ENCODE measurements at regions not wholly inside any gene's neighbourhood (a gene's known extent, or its start where the extent isn't known, plus 50 kb on each side); places are given as distances from the start of the nearest gene placed in this dataset.
A peak's percentile ranks its signal among the peaks of the same experiment; 100 is the strongest.
"Not testable (repeated sequence)": the region's sequence is repeated elsewhere in the genome, so short reads cannot be mapped to it uniquely, and the experiment has no call there.

DNA sequence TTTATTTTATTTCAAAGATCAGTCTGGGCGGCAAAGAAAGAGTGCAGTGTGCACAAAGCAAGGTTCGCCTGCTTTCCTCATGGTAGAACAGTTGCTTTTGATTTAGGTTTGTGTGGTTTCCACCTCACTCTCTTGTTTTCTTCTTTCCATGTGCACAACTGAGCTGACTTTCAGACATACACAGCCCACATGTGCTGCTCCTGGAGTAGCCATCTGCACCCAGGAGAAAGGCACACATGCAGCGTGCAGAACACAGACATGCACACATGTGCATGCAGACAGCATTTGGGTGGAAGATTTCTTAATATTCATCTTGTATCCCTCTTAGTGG lies 302.1 kb downstream of the FZD1 start:
- no peak for DNase-seq (ENCODE audit: low read depth)

DNA sequence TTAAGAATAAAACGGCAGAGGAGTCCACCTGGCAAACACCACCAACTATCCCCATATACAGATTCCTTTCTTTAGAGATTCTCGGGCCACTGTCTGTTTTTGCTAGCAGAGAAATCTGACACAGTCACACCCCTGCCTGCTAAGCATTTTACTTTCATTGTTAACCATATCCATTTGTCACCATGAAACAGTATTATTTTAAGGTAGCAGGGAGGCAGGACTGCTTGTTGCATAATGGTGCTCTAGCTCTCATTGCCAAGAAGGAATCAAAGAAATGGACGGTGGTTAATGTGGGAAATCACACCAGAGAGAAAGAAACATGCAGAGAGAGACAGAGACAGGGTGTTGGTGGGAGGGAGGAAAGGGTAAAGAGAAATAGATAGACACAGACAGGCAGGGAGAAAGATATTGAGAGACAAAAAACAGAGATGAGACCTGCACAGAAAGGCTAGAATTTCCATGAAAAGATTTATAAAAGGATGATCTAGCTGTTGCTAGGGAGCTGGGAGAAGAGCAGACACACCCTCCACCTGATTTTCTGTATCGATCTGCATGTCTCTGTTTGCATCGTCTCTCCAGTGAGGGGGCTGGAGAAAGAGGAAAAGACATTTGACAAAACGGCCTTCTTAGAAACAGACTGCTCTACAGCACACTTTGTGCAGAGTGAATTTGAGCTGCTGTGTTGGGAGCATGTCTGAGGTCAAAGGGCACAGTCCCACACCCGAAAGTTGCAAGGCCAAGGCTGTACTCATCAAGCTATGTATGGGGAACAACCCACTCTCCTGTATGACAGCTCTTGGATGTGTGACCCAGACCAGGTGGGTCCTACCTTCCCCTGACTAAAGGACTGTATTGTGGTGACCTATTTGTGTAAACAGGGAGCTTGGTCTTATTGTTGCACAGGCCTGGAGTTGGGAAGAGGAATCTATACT lies 303.1 kb downstream of the FZD1 start:
- no peak for DNase-seq (ENCODE audit: low read depth)

DNA sequence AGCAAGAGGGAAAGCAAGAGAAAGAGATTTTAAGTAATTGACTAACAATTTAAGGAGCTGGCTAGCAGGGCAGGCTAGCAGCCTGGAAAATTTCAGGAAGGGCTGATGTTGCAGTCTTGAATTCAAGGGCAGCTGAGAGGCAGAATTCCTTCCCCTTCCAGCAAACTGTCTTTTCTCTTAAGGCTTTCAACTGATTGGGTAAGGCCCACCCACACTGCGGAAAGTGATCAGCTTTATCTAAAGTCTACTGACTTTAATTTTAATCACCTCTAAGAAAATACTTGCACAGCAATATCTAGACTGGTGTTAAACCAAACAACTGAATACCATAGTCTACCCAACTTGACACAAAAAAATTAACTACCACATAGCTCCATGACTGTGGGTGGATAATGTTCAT lies 303.9 kb downstream of the FZD1 start:
- DNase-seq (ENCODE audit: low read depth): no peak

GRCh38 chr7:91569728-91570457 lies 305.7 kb downstream of the FZD1 start:
- no peak for DNase-seq (ENCODE audit: low read depth)

GRCh38 chr7:91570560-91570959 lies 306.3 kb downstream of the FZD1 start:
- no peak for DNase-seq (ENCODE audit: low read depth)

GRCh38 chr7:91571601-91572000 lies 307.4 kb downstream of the FZD1 start:
- no peak for DNase-seq (ENCODE audit: low read depth)

DNA sequence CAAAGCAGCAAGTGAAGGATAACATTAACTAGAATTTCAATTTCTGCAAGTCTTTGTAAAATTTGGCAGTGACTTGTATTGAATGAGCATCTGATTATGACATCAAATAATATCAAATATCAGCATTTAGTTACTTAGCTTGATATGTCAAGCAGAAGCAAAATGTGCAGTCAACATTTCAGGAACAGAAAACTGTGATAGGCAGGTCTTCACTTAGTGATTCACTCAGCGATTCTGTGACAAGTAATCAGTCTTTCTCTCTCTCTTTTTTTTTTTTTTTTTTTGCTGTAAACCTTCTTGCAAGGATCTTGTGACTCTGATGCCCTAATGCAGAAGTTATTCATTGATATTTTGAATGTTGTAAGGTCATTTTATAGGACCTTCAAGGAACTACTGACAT lies 307.1 kb downstream of the MTERF1 start:
- no peak for DNase-seq (ENCODE audit: low read depth)

- not testable (repeated sequence) for DNase-seq (ENCODE audit: low read depth)
These were observed 304.0 kb downstream of the MTERF1 start for GRCh38 chr7:91576459-91576858.

DNA sequence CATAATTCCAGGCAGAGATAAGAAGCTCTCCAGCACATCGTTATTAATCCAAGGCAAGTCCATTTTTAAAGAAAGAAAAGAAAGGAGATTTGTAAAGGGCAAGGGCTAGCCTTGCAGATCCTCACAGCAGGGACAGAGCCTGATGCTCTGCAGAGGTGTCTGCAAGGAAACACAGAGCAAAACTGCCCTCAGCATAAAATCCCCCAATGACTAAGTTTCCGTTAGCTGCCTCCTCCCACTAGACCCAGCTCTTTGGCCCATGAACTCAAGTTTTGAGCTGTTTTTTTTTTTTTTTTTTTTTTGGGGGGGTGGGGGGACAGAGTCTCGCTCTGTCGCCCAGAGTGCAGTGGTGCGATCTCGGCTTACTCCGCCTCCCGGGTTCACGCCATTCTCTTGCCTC lies 300.7 kb downstream of the MTERF1 start:
- no peak for DNase-seq (ENCODE audit: low read depth)

GRCh38 chr7:91582799-91583477 lies 297.6 kb downstream of the MTERF1 start:
- DNase-seq (ENCODE audit: low read depth): no peak

DNA sequence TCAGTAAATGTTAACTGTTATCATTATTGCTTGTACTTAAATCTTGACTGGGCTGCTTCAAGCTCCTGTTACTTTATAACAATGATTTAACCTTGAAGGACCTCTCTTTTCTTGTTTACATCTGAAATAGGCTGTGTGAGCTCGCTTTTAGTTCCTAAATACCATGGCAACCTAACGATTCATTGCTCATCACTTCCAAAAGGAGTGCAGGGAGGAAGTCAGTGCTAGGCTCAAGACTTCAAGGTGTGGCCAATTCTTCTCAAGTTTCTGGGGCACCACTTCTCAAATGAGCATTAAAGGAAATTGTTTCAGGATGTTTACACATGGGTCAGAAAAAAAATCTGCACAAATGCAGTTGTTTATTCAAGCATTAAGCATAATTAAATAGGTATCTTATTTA lies 284.2 kb downstream of the MTERF1 start:
- peak; percentile 25 for DNase-seq (ENCODE audit: low read depth)

DNA sequence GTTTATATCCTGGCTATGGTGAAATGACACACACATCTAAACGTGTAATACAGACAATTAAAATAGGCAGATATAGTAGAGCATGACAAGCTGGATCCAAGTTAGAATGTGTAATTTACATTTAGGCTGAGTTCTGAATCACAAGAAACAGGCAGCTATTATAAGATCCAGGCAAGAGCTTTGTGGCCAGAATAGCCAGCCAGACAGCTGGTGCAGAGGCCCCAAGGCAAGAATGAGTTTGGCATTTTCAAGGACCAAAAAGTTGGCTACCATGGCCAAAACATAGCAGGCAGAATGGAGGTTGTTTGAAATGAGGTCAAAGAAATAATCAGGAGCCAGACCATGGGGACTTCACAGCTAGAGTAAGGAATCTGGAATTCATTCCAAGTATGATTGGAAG lies 281.7 kb downstream of the MTERF1 start:
- no peak for DNase-seq (ENCODE audit: low read depth)

GRCh38 chr7:91600112-91600511 lies 280.4 kb downstream of the MTERF1 start:
- DNase-seq (ENCODE audit: low read depth): no peak

- DNase-seq (ENCODE audit: low read depth): no peak
These were observed 276.8 kb downstream of the MTERF1 start for GRCh38 chr7:91603707-91604106.

DNA sequence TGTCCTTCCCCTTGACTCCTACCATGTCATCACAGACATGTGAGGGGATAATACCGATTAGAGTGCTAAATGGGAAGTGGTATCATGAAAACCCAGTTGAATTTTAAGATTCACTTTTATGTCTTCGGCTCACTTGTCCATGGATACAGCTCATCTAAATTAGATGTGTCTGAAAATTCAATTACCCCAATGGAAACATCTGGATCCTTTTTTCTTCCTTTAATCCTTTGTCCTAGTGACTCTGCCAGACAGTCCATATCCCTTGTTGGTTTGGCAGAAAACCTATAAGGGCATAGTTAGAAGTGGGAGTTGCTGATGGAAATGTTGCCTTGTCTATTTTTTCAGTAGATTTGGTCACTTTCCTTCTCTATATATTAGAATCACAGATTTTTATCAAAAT lies 271.9 kb downstream of the MTERF1 start:
- DNase-seq (ENCODE audit: low read depth): no peak

DNA sequence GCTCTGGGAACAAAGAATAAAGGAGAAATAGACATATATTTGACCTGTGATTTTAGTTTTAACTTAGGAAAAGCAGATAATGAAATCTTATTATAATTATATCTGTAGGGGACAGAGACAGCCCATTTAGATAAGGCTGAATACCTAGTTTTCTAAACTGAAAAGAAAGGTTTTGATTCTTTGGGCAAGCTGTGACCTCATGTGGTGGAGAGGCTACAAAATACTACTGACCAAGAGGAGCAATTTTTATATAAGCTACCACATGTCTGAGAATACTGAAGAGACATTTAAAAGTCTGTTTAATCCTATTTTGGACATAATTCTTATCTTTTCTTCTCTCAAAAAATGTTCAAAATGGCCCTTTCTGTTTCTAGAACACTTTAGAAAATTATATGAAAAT lies 271.0 kb downstream of the MTERF1 start:
- no peak for DNase-seq (ENCODE audit: low read depth)

GRCh38 chr7:91614431-91614830 lies 266.1 kb downstream of the MTERF1 start:
- no peak for DNase-seq (ENCODE audit: low read depth)

DNA sequence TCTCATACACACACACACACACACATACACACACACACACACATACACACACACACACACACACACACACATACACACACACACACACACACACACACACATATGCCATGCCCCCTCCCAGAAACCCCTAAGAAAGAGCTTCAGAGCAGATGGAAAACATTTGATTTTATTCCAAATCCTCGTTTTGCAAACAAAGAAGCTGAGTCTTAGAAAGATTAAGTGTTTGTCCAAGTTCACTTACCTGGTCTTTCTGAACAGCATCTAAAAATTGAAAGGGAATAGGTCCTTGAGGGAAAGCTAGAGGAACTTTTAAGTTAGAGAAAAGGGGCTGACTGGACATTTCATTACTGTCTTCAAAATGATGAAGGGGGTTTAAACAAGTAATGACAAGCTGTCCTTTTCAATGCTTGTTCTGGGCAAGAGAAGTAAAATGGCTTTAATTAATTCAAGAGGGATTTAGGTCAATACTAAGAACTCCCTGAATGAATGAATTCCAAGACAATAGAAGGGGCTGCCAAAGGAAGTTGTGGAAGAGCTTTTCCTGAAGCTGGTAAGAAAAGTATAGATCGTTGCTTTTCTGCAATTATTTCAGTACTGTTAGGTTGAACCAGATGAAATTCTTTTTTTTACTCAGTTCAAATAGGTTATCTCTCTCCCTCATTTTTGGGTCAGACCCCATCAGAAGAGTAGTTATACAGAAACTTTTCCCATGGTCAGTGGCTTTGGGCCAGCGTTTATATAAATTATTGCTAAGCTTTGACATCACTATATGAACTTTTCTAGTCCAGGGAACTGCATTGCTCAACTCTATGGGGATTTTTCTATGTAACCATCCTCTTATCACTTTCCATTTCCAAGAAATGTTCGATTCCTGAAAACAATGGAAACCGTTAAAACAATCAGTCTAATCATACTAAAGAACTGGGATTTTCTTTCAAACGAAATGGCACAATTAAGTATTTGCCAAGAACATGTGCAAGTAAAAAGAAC lies 261.4 kb downstream of the MTERF1 start:
- DNase-seq (ENCODE audit: low read depth): no peak

DNA sequence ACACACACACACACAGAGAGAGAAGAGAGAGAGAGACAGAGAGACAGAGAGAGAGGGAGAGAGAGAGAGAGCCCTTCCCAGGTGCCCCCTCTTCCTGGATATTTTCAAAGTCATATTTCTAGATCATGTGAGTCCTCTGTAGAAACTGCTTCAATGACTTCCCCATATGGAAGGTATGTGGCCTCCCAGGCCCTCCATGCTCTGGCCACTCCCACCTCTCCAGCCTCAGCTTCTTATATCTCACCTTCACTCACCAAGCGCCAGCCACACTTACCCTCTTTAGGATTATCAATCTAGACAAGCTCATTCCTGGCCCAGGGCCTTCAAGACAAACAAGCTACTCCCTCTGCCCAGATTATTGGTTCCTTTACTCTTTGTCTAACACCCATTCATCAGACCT lies 259.7 kb downstream of the MTERF1 start:
- no peak for DNase-seq (ENCODE audit: low read depth)

- DNase-seq (ENCODE audit: low read depth): not testable (repeated sequence)
These were observed 253.2 kb downstream of the MTERF1 start for GRCh38 chr7:91627324-91627723.

- peak; percentile 48 for DNase-seq (ENCODE audit: low read depth)
These were observed 251.8 kb downstream of the MTERF1 start for GRCh38 chr7:91628742-91629141.

Data from renal cortical epithelial cell (primary cell).